ENCODE measurements at regions not wholly inside any gene's neighbourhood (a gene's known extent, or its start where the extent isn't known, plus 50 kb on each side); places are given as distances from the start of the nearest gene placed in this dataset.
A peak's percentile ranks its signal among the peaks of the same experiment; 100 is the strongest.

DNA sequence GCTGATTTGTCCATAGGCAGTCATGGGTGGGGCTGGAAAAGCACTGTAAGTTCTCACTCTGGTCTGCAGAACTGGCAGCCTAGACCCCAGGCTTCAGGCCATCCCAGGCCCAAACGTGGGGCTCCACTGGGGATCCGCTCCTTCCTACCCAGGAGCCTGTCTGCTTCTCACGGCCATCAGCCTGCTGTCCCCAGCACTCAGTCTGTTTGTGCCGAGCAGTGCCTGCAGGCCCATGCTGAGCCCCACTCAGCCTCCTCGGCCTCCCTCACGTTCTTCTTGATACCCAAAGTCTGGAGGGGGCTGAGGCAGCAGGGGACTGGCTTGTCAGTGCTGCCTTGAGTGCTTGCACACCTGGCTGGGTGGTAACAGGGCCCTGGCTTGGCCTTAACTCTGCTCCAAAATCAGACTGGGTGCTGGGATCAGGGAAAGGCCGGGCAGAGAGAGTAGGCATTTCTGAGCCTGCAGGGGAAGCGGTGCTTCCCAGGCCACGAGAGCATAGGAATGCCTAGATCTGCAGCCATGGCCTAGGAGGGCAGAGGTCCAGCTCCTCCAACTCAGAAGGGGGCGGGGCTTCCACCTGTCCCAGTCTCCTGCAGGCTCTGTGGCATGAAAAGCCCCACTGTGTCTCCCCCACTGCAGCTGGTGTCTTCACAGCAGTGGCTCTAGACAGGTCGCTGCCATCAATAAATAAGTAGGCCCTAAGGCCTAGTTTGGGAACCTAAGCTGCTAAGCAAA, 772.4 kb upstream of the FBXO33 start (continued):
- TF ChIP-seq, protein P1, sequence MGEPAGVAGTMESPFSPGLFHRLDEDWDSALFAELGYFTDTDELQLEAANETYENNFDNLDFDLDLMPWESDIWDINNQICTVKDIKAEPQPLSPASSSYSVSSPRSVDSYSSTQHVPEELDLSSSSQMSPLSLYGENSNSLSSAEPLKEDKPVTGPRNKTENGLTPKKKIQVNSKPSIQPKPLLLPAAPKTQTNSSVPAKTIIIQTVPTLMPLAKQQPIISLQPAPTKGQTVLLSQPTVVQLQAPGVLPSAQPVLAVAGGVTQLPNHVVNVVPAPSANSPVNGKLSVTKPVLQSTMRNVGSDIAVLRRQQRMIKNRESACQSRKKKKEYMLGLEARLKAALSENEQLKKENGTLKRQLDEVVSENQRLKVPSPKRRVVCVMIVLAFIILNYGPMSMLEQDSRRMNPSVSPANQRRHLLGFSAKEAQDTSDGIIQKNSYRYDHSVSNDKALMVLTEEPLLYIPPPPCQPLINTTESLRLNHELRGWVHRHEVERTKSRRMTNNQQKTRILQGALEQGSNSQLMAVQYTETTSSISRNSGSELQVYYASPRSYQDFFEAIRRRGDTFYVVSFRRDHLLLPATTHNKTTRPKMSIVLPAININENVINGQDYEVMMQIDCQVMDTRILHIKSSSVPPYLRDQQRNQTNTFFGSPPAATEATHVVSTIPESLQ (CRISPR knock-in tag; conservative IDR thresholded peaks at IDR 0.05) = no peak
- no peak for TF ChIP-seq SP140L (CRISPR knock-in tag; IDR thresholded peaks at IDR 0.05; ENCODE audit: borderline replicate concordance)
- TF ChIP-seq, protein P2, sequence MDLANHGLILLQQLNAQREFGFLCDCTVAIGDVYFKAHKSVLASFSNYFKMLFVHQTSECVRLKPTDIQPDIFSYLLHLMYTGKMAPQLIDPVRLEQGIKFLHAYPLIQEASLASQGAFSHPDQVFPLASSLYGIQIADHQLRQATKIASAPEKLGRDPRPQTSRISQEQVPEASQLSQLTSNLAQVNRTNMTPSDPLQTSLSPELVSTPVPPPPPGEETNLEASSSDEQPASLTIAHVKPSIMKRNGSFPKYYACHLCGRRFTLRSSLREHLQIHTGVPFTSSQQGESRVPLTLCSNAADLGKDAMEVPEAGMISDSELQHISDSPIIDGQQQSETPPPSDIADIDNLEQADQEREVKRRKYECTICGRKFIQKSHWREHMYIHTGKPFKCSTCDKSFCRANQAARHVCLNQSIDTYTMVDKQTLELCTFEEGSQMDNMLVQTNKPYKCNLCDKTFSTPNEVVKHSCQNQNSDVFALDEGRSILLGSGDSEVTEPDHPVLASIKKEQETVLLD (CRISPR knock-in tag; IDR thresholded peaks at IDR 0.05; ENCODE audit: low read depth) = no peak
- no peak for TF ChIP-seq ZNF496 (CRISPR knock-in tag; IDR thresholded peaks at IDR 0.05; ENCODE audit: insufficient replicate concordance)
- TF ChIP-seq CBFB (CRISPR knock-in tag; IDR thresholded peaks at IDR 0.05) = no peak
- no peak for TF ChIP-seq GATA4 (IDR thresholded peaks at IDR 0.05; ENCODE audit: borderline replicate concordance, low read depth)
- TF ChIP-seq AHR (CRISPR knock-in tag; IDR thresholded peaks at IDR 0.05) = no peak
- no peak for TF ChIP-seq ZNF737 (CRISPR knock-in tag; IDR thresholded peaks at IDR 0.05; ENCODE audit: borderline replicate concordance)
- TF ChIP-seq, protein P3, sequence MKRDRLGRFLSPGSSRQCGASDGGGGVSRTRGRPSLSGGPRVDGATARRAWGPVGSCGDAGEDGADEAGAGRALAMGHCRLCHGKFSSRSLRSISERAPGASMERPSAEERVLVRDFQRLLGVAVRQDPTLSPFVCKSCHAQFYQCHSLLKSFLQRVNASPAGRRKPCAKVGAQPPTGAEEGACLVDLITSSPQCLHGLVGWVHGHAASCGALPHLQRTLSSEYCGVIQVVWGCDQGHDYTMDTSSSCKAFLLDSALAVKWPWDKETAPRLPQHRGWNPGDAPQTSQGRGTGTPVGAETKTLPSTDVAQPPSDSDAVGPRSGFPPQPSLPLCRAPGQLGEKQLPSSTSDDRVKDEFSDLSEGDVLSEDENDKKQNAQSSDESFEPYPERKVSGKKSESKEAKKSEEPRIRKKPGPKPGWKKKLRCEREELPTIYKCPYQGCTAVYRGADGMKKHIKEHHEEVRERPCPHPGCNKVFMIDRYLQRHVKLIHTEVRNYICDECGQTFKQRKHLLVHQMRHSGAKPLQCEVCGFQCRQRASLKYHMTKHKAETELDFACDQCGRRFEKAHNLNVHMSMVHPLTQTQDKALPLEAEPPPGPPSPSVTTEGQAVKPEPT (CRISPR knock-in tag; IDR thresholded peaks at IDR 0.05; ENCODE audit: low read depth) = no peak
- no peak for TF ChIP-seq ARNT2 (CRISPR knock-in tag; IDR thresholded peaks at IDR 0.05; ENCODE audit: low read depth)
- 0 out of 2 replicates have a peak, but pooled peaks have one; percentile 25 for TF ChIP-seq ZNF782 (CRISPR knock-in tag; IDR thresholded peaks at IDR 0.05; ENCODE audit: borderline replicate concordance)
- TF ChIP-seq FOXJ3 (CRISPR knock-in tag; IDR thresholded peaks at IDR 0.05; ENCODE audit: borderline replicate concordance) = no peak
- no peak for TF ChIP-seq NCOA5 (CRISPR knock-in tag; IDR thresholded peaks at IDR 0.05)

Data from HepG2 (cell line).